HG02973 (cell line): ENCODE measurements at regions not wholly inside any gene's neighbourhood (a gene's known extent, or its start where the extent isn't known, plus 50 kb on each side); places are given as distances from the start of the nearest gene placed in this dataset.

Experiments used
- ATAC-seq: cut with Tn5 transposase; IDR thresholded peaks from one replicate; pipeline ENCODE4 v1.9.1; 2021; ENCODE audit warnings: moderate library complexity; ENCODE audit not compliant: unreplicated experiment

- ATAC-seq: no peak
Measured at GRCh38 chr2:128818704-128819491, 500.2 kb upstream of the HS6ST1 start.

DNA sequence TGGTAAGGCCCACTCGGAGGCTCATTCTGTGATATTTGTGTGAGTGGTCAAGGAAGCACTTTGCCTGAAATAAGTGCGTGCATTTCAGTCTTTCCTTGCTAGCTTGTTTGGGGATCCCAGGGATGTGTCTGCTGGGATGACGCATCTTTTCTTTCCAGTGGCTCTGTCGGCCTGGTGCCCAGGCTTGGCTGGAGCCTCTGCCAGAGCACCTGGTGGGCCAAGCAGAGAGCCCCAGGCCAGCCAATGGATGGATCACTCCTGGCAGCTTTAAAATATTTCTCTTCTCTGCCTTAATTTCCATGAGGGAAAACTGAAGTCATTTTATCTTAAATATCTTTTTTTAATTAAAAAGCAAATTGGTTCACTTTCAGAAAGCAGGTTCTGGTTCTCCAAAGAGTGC is 501.8 kb upstream of the HS6ST1 start:
- ATAC-seq: no peak

DNA sequence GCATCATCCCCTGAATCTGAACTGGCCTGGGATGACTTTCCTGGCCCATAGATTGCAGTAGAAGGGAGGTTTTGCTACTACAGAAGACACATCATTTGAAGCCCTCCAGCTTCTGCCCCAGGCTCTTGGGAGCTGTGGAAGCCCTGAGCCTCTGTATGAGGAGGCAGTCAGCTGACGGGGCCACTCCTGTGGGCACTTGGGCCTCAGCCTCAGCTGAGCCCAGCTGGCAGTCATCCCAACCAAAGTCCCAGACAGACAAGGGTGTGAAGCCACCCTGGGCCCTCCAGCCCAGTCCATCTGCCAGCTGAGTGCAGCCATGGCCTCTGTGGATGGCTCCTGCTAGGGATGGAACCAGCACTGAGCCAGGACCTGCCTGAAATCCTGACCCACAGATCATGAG is 502.3 kb upstream of the HS6ST1 start:
- no peak for ATAC-seq

DNA sequence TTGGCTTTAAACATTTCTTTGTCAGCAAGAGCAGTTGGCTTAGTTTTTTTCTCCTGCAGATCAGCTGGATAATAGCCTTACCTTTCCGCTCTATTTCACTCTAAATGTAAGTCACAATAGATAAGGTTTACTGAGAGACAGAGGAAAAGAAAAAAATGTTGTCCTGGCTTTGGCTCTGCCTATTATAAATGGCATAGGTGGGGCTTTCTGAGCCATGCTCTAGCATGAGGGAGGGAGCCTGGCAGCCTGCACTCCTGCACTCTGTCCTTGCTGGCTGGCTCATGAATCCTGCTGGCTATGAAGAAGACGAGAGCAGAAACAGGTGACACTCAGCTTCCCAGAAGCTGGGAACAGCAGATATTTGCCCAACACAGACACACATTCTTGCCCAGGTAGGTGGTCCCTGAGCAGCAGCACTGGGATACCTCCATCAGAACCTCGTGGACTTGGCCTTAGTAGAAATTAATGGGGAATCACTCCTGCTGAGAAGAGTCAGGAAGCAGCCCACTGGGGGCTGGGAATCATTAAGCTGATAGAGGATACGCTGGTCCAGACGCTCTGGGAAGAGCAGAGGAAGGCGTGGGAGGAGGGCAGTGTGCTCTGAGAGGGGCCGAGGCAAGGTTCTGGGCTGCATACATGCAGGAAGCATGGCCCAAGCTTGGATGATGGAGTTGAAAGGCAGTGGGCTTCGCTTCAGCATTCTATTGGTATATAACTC is 514.4 kb upstream of the HS6ST1 start:
- ATAC-seq: no peak

DNA sequence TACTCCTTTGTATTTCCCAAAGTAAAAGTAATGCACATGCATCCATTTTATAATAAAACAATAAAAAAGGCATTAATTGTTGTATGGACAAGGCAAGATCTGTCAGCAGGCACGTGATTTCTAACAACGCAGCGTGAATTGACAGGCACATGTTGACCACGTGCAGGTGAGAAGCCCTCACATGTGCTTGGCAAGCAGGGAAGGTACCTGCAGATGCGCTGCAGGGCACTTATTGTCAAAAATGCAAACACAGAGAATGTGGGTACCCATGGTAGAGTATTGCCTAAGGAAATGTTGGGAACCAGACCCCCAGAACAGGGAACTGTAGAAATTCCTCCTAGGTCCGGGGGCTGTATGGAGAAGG is 515.0 kb upstream of the HS6ST1 start:
- no peak for ATAC-seq

DNA sequence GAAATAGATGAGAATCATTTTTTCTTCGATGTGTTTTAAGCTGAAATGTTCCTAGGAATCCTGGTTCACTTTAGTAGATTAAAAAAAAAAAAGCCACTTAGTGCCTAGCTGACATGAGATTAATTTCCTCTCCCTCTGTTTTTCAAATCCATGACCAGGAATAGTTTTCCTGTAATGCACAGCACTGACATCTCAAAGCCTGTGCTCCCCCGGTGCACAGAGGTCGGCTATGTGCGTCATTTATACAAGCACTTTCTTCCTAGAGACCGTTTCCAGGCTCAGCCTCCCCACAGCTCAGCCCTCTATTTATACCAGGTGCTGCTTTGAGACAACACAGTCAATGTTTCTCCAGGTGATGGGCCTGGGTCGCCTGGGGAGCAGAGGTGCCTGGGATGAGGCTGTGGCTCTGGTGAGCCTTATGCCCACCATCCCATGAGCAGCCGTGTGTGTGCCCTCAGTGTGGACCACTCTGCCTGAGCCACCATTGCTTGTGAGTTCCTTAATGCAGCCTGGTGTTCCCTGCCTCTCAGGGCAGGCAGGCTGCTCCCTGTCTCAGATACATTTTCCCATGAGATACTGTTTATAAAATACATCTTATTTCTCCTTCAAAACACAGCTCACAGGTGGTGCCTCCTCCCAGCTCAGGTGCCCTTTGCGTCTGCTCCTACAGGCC is 515.7 kb upstream of the HS6ST1 start:
- ATAC-seq: no peak

DNA sequence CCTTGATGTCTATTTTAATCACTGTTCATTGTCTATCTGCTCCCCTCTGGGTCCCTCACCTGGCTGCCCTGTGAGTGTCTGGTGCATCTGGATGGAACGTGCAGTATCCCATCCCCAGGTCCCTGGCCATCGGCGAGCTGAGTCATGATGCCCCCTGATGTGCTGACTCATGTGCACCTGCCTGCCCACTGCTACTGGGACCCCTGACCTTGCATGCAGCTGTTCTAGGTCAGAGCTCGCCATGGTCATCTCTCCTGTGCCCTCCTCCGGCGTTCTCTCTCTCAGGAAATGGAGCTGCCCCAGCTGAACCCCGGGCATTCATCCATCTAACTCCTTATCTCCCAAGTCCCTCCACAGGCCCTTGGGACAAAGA is 516.2 kb upstream of the HS6ST1 start:
- ATAC-seq: no peak

DNA sequence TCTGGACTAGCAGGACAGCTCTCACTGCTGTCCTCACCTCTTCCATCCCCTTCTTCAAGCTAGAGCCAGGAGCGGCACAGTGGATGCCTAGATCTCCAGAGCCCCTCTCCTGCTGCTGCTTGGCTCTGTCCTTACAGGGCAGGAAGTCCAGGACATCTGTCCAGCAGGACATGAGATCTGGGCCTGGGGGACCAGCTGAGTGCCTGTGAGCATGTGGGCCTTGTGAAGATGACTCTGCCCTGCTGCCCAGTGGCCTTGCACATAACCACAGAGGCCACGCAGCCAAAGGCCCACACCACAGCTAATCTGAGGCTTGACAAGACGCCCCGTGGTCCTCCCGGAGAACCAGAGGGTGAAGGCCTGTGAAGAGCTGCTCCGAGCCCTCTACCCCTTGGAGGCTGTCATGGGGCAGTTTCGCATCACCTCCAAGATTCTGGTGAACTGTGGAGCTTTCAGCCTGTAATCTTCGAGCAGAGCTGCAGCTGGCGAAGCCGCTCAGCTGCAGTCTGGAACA is 516.7 kb upstream of the HS6ST1 start:
- ATAC-seq: no peak

DNA sequence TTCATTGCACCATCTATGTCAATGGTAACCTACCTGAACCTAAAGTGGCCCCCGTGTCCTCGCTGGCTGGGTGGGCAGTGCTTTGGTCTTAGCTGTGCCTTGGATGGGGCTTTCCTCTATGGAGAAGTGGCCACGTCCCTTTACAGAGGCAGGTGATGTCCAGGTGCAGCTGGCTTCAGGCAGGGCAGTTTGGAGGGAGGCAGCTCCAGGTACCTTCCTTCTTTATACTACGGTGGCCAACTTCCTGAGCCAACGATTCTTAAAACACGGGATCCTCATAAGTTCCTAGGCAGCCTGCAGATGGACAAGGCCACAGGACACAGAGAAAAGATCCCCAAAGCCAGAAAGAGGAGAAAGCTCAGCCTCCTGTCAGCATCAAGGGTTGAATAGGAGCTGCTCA is 517.3 kb upstream of the HS6ST1 start:
- ATAC-seq: no peak

DNA sequence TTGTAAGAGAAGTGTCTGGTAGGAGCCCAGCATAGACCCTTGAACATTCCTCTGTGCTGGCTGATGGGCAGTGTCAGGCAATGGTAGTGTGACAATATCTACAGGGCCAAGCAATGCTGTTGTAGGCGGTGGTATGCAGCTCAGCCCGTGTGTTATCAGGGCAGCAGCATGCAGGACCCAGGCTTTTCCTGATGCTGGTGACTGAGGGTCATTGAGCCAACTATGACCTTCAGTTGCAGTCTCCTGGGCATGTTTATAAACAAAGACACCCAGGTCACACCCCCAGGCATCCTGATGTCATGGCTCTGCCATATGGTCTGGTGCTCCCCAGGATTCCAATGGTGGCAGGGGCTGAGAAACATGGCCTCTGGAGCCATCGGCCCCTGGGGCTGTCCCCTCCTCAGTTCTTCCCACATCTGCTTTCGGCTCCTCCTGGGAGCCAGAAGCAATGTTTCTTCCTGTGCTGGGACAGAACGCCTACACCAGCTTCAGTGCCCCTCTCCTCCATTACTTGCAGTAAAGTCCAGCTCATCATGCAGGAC is 518.0 kb upstream of the HS6ST1 start:
- ATAC-seq: no peak

- no peak for ATAC-seq
Measured at GRCh38 chr2:128838244-128838643, 519.6 kb upstream of the HS6ST1 start.

DNA sequence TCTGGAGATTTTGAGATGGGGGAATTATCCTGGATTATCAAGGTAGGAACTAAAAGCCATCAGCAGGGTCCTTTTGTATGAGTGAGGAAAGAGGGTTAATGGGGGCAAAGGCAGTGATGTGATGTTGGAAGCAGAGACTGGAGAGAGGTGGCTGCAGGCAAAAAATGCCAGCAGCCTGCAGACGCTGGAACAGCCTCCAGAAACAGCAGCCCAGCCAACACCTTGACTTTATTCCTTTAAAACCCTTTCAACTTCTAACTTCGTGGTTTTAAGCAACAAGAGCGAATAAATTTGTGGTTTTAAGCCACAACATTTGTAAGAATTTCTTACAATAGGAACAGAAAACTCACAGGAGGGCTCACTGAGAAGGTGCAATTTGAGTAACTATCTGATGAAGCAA is 523.1 kb upstream of the HS6ST1 start:
- ATAC-seq: no peak

DNA sequence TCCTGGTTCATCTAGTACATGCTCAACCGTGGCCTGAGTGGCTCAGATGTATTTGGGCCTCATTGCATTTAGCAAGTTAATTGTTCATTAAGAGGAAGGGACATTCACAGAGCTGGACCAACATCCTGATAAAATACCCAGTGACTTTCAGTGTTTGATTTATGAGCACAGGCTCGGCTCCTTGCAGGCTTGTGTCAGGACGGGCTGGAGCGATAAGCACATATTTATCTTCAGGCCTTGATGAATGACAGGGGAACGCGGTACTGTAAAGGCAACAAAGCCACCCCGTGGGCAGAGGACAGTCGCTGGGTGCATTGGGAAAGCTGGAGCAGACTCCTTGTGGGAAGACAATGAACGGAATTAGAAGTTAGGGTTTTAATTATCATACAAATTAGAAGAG is 548.6 kb upstream of the HS6ST1 start:
- ATAC-seq: no peak

- ATAC-seq: no peak
Measured at GRCh38 chr2:128867936-128868636, 549.4 kb upstream of the HS6ST1 start.

DNA sequence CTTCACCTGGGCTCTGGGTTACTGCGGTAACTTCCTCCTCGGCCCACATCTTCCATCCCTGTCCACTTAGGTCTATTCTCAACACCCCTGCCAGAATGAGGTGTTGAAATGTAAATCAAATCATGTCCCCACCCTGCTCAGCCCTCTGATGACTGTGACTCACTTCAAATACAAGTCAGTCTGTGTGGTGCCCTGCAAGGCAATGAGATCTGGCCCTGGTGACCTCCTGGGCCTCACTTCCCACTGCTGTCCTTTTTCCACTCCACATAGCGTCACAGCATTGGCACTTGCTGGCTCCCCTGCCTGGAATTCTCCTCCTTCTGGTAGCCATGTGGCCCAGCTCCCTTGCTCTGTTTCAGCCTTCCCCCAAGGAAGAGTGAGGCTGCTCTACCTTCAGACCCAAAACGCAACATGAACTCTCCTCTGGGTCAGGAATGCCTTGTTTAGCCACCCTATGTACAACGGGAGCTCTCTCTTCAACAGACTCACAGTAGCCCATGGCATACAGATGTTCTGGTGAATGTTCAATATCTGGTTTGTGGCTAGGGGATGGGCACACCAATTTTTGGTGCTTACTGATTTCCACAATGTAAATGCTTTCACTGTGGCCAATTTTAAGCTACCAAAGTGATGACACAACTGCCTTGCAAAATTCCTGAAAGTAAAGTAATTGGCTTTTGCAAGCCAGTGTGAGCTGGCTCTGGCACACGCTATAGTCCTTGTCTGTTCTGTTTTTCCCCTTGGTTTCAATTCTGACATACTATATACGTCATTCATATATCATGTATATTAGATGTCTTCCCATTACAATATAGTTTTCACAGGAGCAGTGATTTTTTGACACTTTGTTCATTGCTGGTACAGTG is 550.3 kb upstream of the HS6ST1 start:
- no peak for ATAC-seq

GRCh38 chr2:128874608-128875007 is 555.9 kb upstream of the HS6ST1 start:
- ATAC-seq: no peak

GRCh38 chr2:128876986-128877983 is 558.6 kb upstream of the HS6ST1 start:
- no peak for ATAC-seq

- ATAC-seq: no peak
Measured at GRCh38 chr2:128879161-128879560, 560.5 kb upstream of the HS6ST1 start.

- ATAC-seq: no peak
Measured at GRCh38 chr2:128894896-128895295, 576.2 kb upstream of the HS6ST1 start.
